Ectodermal cell (in vitro differentiated cells): ENCODE measurements at regions not wholly inside any gene's neighbourhood (a gene's known extent, or its start where the extent isn't known, plus 50 kb on each side); places are given as distances from the start of the nearest gene placed in this dataset.

ENCODE experiments used
- H3K27ac ChIP-seq: 2 replicates; pipeline ENCODE4 v1.7.0; 2013; ENCODE audit warnings: mild to moderate bottlenecking, low read depth, low read length; ENCODE audit not compliant: insufficient read depth, poor library complexity, severe bottlenecking
- H3K27me3 ChIP-seq: 2 replicates; pipeline ENCODE4 v1.7.0; 2013; ENCODE audit warnings: mild to moderate bottlenecking, low read length; ENCODE audit not compliant: insufficient read depth, control insufficient read depth, poor library complexity, severe bottlenecking
- H3K36me3 ChIP-seq: one replicate; pipeline ENCODE4 v1.7.0; 2013; ENCODE audit warnings: low read length; ENCODE audit not compliant: control insufficient read depth, insufficient read depth
- H3K4me1 ChIP-seq: one replicate; pipeline ENCODE4 v1.7.0; 2013; ENCODE audit warnings: low read length; ENCODE audit not compliant: control insufficient read depth, insufficient read depth
- H3K4me3 ChIP-seq: 2 replicates; pipeline ENCODE4 v1.7.0; 2013; ENCODE audit warnings: low read depth, low read length, control low read depth; ENCODE audit not compliant: insufficient read depth
- H3K9me3 ChIP-seq: 2 replicates; pipeline ENCODE4 v1.7.0; 2013; ENCODE audit warnings: mild to moderate bottlenecking, low read length, moderate library complexity; ENCODE audit not compliant: control insufficient read depth
- WGBS, 2 experiments: methylation state at CpG; one replicate each; pipeline ENCODE4 v1.1.7; 2013; ENCODE audit warnings: missing lambda C conversion rate in 2 of 2; 5-methylcytosine and 5-hydroxymethylcytosine counted together

DNA sequence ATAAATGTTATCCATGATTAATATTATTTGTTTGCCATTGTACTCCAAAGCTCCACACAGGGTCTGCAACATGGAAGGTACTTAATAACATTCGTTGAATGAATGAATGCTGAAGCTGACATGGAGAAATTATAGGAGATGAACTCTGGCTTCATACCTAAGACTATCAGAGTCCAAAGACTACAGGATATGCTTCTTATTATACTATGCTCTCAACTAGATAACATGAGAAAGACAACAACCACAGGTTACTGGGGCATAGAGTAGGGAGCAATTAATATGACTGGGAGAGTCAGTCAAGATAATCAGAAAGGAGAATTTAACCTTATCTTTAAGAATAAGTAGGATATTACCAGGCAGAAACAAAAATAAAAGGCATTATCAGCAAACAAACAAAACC is 236.3 kb upstream of the SOX5 start:
- WGBS, 2 experiments = 86% methylated on average over 1 of the region's 1 CpG; no CpG with 5 or more reads in 1 of the 2 experiments
- no peaks in the 10 kb centered on the region for H3K27me3 ChIP-seq
- no peaks in the 10 kb centered on the region for H3K36me3 ChIP-seq
- no peak overlapping the region for H3K4me3 ChIP-seq
- H3K9me3 ChIP-seq = no peaks in the 10 kb centered on the region
- no peak overlapping the region for H3K27ac ChIP-seq
- no peaks in the 10 kb centered on the region for H3K4me1 ChIP-seq

DNA sequence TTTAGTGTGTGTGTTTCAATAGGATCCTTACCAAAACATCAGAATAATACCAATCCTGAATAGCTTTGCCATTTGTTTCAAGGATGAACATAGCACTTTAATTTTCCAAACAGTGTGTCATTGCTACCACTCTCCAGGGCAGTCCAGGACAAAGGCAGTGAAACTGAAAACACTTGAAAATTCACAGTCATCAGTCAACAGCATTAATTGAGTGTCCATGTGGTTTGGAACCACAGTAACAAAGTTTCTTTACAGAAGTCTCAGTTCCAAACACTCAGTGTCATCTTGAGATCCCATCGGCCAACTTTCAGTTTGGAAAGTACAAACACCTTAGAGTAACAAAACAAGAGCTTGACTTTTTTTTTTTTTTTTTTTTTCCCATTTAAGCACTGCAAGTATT is 228.4 kb upstream of the SOX5 start:
- H3K36me3 ChIP-seq = no peaks in the 10 kb centered on the region
- H3K9me3 ChIP-seq = no peaks in the 10 kb centered on the region
- no peak overlapping the region for H3K27ac ChIP-seq
- H3K4me1 ChIP-seq = no peaks in the 10 kb centered on the region
- no peaks in the 10 kb centered on the region for H3K27me3 ChIP-seq
- 92 to 100% methylated on average over 1 of the region's 1 CpG for WGBS, 2 experiments
- H3K4me3 ChIP-seq = no peak overlapping the region

- no peaks in the 10 kb centered on the region for H3K4me1 ChIP-seq
- 85 to 92% methylated on average over 3 of the region's 4 CpGs for WGBS, 2 experiments
- no peaks in the 10 kb centered on the region for H3K27me3 ChIP-seq
- H3K9me3 ChIP-seq = no peaks in the 10 kb centered on the region
- H3K36me3 ChIP-seq = no peaks in the 10 kb centered on the region
- no peak overlapping the region for H3K4me3 ChIP-seq
- H3K27ac ChIP-seq = no peak overlapping the region
Observed at GRCh38 chr12:24175929-24176328, 226.5 kb upstream of the SOX5 start.

DNA sequence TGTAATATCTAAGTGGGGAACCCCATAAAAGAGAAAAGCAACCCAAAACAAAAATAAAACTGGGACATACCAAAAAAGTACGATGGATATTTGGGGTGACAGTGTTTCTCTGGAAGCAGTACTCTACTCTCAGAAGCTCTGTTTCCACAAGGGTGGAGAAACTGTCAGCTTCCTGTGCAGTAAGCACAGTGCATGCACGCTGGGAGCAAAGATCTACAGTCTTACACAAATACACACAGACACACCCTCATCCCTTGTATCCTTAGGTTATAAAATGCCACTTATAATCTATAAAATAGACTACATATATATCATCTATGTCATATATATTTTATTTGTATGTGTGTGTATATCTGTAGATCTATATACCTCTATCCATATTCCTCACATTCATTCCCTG is 225.8 kb upstream of the SOX5 start:
- WGBS, 2 experiments = 96 to 98% methylated on average over 2 of the region's 2 CpGs
- H3K9me3 ChIP-seq = no peaks in the 10 kb centered on the region
- no peaks in the 10 kb centered on the region for H3K27me3 ChIP-seq
- H3K4me3 ChIP-seq = no peak overlapping the region
- H3K36me3 ChIP-seq = no peaks in the 10 kb centered on the region
- no peaks in the 10 kb centered on the region for H3K4me1 ChIP-seq
- H3K27ac ChIP-seq = no peak overlapping the region

- Histone ChIP-seq H3K9me3 (no peaks in the 10 kb centered on the region), H3K27ac (no peak overlapping the region), H3K4me3 (no peak overlapping the region), H3K27me3 (no peaks in the 10 kb centered on the region), H3K36me3 (no peaks in the 10 kb centered on the region), H3K4me1 (no peaks in the 10 kb centered on the region)
- WGBS, 2 experiments = 93 to 95% methylated on average over 7 of the region's 7 CpGs
Observed at GRCh38 chr12:24173067-24173466, 223.6 kb upstream of the SOX5 start.

- H3K27me3 ChIP-seq = no peaks in the 10 kb centered on the region
- H3K4me1 ChIP-seq = no peaks in the 10 kb centered on the region
- H3K27ac ChIP-seq = no peak overlapping the region
- no peaks in the 10 kb centered on the region for H3K36me3 ChIP-seq
- H3K4me3 ChIP-seq = no peak overlapping the region
- no peaks in the 10 kb centered on the region for H3K9me3 ChIP-seq
Observed at GRCh38 chr12:24172773-24173066, 223.2 kb upstream of the SOX5 start.

DNA sequence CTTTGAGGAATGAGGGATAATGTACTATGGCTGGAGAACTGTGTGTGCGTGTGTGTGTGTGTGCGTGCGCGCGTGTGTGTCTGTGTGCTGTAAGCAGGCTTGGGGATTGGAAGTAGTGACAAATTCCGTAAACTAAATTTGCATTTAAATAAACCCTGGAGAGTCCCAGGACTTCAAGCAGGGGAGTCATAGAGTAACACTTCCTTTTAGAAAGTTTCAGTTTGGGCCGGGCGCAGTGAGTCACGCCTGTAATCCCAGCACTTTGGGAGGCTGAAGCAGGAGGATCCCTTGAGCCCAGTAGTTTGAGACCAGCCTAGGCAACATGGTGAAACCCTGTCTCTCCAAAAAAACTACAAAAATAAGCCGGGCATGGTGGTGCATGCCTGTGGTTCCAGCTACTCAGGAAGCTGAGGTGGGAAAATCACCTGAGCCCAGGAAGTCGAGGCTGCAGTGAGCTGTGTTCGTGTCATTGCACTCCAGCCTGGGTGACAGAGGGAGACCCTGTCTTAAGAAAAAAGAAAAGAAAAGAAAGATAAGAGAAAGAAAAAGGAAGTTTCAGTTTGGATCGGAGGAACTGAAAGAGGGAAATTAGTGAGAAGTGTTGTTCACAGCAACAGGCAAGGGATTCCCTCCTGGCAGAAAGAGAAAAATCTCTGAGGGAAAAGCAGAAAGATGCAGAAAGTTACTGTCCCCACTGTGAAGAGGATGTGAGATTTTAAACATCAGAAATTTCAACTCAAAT is 222.7 kb upstream of the SOX5 start:
- 82 to 88% methylated on average over 13 of the region's 13 CpGs for WGBS, 2 experiments
- Histone ChIP-seq H3K9me3 (no peaks in the 10 kb centered on the region), H3K27me3 (no peaks in the 10 kb centered on the region), H3K36me3 (no peaks in the 10 kb centered on the region), H3K4me3 (no peak overlapping the region), H3K4me1 (no peaks in the 10 kb centered on the region), H3K27ac (no peak overlapping the region)

- no peaks in the 10 kb centered on the region for H3K36me3 ChIP-seq
- no CpG with 5 or more reads among the region's 2 CpGs for WGBS, 2 experiments
- H3K9me3 ChIP-seq = no peaks in the 10 kb centered on the region
- H3K4me1 ChIP-seq = no peaks in the 10 kb centered on the region
- H3K27ac ChIP-seq = no peak overlapping the region
- no peak overlapping the region for H3K4me3 ChIP-seq
- no peaks in the 10 kb centered on the region for H3K27me3 ChIP-seq
Observed at GRCh38 chr12:24155042-24155441, 205.6 kb upstream of the SOX5 start.

DNA sequence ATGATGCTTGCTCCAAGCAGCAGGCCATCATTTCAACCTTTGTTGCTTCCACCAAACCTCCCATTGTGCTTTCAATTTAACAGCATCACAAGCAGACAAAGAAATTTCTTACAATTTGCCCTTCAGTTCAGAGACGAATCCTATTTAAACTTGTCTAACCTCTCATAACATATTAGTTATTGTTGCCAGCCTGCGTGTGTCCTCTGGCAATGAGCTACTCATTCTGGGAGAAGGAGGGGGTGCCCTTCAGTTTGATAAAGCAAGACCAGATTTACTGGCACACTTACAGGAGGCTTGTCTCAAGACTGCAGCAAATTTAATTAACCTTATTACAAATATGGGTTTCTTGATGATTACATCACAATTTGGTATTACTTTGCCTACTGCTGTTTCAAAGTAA is 203.6 kb upstream of the SOX5 start:
- no peaks in the 10 kb centered on the region for H3K36me3 ChIP-seq
- 70 to 83% methylated on average over 2 of the region's 2 CpGs for WGBS, 2 experiments
- no peaks in the 10 kb centered on the region for H3K27me3 ChIP-seq
- no peak overlapping the region for H3K27ac ChIP-seq
- H3K4me3 ChIP-seq = no peak overlapping the region
- H3K4me1 ChIP-seq = no peaks in the 10 kb centered on the region
- no peaks in the 10 kb centered on the region for H3K9me3 ChIP-seq

GRCh38 chr12:24152270-24152669 is 202.8 kb upstream of the SOX5 start:
- Histone ChIP-seq H3K4me3 (no peak overlapping the region), H3K9me3 (no peaks in the 10 kb centered on the region), H3K4me1 (no peaks in the 10 kb centered on the region), H3K36me3 (no peaks in the 10 kb centered on the region), H3K27me3 (no peaks in the 10 kb centered on the region), H3K27ac (no peak overlapping the region)
- 96 to 97% methylated on average over 1 to 3 of the region's 3 CpGs for WGBS, 2 experiments

- Histone ChIP-seq H3K36me3 (peaks cover 3% of the 10 kb centered on the region), H3K9me3 (no peaks in the 10 kb centered on the region), H3K4me1 (no peaks in the 10 kb centered on the region), H3K27ac (no peak overlapping the region), H3K4me3 (no peak overlapping the region), H3K27me3 (no peaks in the 10 kb centered on the region)
Observed at GRCh38 chr12:24143928-24144327, 194.5 kb upstream of the SOX5 start.
